SK-N-SH (cell line): ENCODE measurements at regions not wholly inside any gene's neighbourhood (a gene's known extent, or its start where the extent isn't known, plus 50 kb on each side); places are given as distances from the start of the nearest gene placed in this dataset.

Experiments used
- EP300 ChIP-seq, 2 experiments: IDR thresholded peaks; 2 replicates each; pipeline versions ENCODE4 v1.4.0 to v1.6.1; 2012; ENCODE audit warnings: borderline replicate concordance in 1 of 2, low read depth in 1 of 2, low read length in 1 of 2
- POLR2AphosphoS5 ChIP-seq: IDR thresholded peaks from 2 replicates; pipeline ENCODE4 v1.6.1; 2012; ENCODE audit warnings: low read depth, low read length
- TAF1 ChIP-seq: IDR thresholded peaks from 2 replicates; pipeline ENCODE4 v1.6.1; 2012; ENCODE audit warnings: low read depth, mild to moderate bottlenecking, low read length, moderate library complexity, borderline replicate concordance
- TF ChIP-seq, protein P1 (sequence below): fragments of 200-600 bp; sonication (generic); IDR thresholded peaks from 2 replicates; pipeline ENCODE4 v1.6.1; 2017; ENCODE audit warnings: antibody characterized with exemption, mild to moderate bottlenecking, moderate library complexity

DNA sequence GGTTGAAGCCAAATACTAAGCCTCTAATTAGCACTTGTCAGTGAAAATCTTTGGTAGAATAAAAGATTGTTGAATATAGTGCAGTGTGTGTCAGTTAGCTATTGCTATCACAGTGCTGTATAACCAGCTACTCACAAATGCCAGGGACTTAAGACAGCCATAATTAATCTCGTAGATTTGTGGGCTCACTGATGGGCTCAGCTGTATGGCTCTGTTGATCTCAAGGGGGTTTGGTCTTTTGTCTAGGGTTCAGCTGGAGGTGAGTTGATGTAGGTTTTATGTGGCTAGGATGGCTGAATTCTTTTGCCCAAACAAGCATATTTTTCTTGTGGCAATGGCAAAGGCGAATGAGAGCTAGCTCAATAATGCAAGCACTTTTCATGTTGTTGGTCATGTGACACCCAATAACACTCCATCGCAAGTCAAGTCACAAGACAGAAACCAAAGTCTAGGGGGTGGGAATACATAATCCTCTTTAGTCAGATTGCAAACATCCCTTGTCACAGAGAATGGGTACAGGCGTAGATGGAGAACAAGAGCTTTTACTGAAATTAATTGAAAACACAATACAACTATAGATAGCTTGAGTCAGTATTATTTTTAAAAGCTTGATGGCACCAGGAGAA lies 121.7 kb upstream of the EDNRB start:
- TF ChIP-seq EP300 (IDR thresholded peaks at IDR 0.05; ENCODE audit: borderline replicate concordance in 1 of 2, low read depth in 1 of 2, low read length in 1 of 2) = no peak
- no peak for TF ChIP-seq TAF1
- TF ChIP-seq, protein P1, sequence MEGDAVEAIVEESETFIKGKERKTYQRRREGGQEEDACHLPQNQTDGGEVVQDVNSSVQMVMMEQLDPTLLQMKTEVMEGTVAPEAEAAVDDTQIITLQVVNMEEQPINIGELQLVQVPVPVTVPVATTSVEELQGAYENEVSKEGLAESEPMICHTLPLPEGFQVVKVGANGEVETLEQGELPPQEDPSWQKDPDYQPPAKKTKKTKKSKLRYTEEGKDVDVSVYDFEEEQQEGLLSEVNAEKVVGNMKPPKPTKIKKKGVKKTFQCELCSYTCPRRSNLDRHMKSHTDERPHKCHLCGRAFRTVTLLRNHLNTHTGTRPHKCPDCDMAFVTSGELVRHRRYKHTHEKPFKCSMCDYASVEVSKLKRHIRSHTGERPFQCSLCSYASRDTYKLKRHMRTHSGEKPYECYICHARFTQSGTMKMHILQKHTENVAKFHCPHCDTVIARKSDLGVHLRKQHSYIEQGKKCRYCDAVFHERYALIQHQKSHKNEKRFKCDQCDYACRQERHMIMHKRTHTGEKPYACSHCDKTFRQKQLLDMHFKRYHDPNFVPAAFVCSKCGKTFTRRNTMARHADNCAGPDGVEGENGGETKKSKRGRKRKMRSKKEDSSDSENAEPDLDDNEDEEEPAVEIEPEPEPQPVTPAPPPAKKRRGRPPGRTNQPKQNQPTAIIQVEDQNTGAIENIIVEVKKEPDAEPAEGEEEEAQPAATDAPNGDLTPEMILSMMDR = no peak
- no peak for TF ChIP-seq POLR2AphosphoS5
